Left colon (tissue), 2 donors: ENCODE measurements at regions not wholly inside any gene's neighbourhood (a gene's known extent, or its start where the extent isn't known, plus 50 kb on each side); places are given as distances from the start of the nearest gene placed in this dataset.
"Not testable (repeated sequence)": the region's sequence is repeated elsewhere in the genome, so short reads cannot be mapped to it uniquely, and the experiment has no call there.

Source experiments
- ATAC-seq: fragments of 200-7000 bp; cut with Tn5 transposase; one replicate; pipeline ENCODE4 v1.9.1; 2020; ENCODE audit warnings: mild to moderate bottlenecking, moderate library complexity
- DNase-seq, 2 donors: peaks; one replicate each; pipeline ENCODE4 v3.0.0-alpha.2; 2020
- intact Hi-C, 2 donors: fragments of 100-400 bp; cut with DNase I in 1 of 2; cut with micrococcal nuclease in 1 of 2; formaldehyde crosslinking; loops; one replicate each; pipeline versions ENCODE4 v1.11.2 to v1.14.0; 2022; cut with DNase I, micrococcal nuclease
- donor health status: DM: no; HTN: no; CAD: no.
- donor health status: DM: yes; HTN: yes; CAD: no.

GRCh38 chr3:34584971-34585370 lies 786.5 kb downstream of the PDCD6IP start:
- no peak for DNase-seq
- no peak for ATAC-seq

GRCh38 chr3:34599595-34599994 lies 801.2 kb downstream of the PDCD6IP start:
- intact Hi-C loops, result no loop called here
- ATAC-seq (no peak), DNase-seq (no peak)

More at GRCh38 chr3:34584971-34585370, 786.5 kb downstream of the PDCD6IP start:
- intact Hi-C loops, result no loop called here

GRCh38 chr3:34619990-34620389 lies 821.6 kb downstream of the PDCD6IP start:
- intact Hi-C loops, result no loop called here
- DNase-seq (no peak), ATAC-seq (no peak)

GRCh38 chr3:34626699-34627098 lies 828.3 kb downstream of the PDCD6IP start:
- intact Hi-C loops, result no loop called here
- ATAC-seq, result no peak

GRCh38 chr3:34634939-34635338 lies 836.5 kb downstream of the PDCD6IP start:
- DNase-seq (no peak), ATAC-seq (no peak)
- intact Hi-C loops, result no loop called here

More at GRCh38 chr3:34626699-34627098, 828.3 kb downstream of the PDCD6IP start:
- no peak for DNase-seq

- intact Hi-C loops, result no loop called here
- ATAC-seq, result no peak
- no peak for DNase-seq
These were observed 837.0 kb downstream of the PDCD6IP start for GRCh38 chr3:34635352-34635850.

- DNase-seq (no peak), ATAC-seq (no peak)
- intact Hi-C loops, result no loop called here
These were observed 848.6 kb downstream of the PDCD6IP start for GRCh38 chr3:34646911-34647460.

- ATAC-seq (no peak), DNase-seq (no peak)
- intact Hi-C loops, result no loop called here
These were observed 851.7 kb downstream of the PDCD6IP start for GRCh38 chr3:34650131-34650530.

GRCh38 chr3:34668915-34669314 lies 870.5 kb downstream of the PDCD6IP start:
- intact Hi-C loops, result no loop called here
- no peak for ATAC-seq

GRCh38 chr3:34669490-34669889 lies 871.1 kb downstream of the PDCD6IP start:
- intact Hi-C loops, result no loop called here
- no peak for DNase-seq
- no peak for ATAC-seq

More at GRCh38 chr3:34668915-34669314, 870.5 kb downstream of the PDCD6IP start:
- DNase-seq, result no peak

- ATAC-seq (no peak), DNase-seq (no peak)
- intact Hi-C loops, result no loop called here
These were observed 877.1 kb downstream of the PDCD6IP start for GRCh38 chr3:34675383-34676120.

- DNase-seq (no peak), ATAC-seq (no peak)
- intact Hi-C loops, result no loop called here
These were observed 878.0 kb downstream of the PDCD6IP start for GRCh38 chr3:34676436-34676835.

- DNase-seq (no peak), ATAC-seq (no peak)
- intact Hi-C loops, result no loop called here
These were observed 880.1 kb downstream of the PDCD6IP start for GRCh38 chr3:34678575-34678974.

- ATAC-seq, result not testable (repeated sequence)
These were observed 880.6 kb downstream of the PDCD6IP start for GRCh38 chr3:34679055-34679454.

GRCh38 chr3:34683851-34684250 lies 885.4 kb downstream of the PDCD6IP start:
- ATAC-seq (peak; percentile 68), DNase-seq (peak; percentile 36 to 85)
- intact Hi-C loops, result loop anchor here in 1 of 2 donors (5.0 kb wide), 1 partner anchor 802 kb away; no protein-coding TSS in a partner anchor

More at GRCh38 chr3:34679055-34679454, 880.6 kb downstream of the PDCD6IP start:
- DNase-seq, intact Hi-C loops: not testable (repeated sequence)

- no peak for DNase-seq
- no peak for ATAC-seq
- intact Hi-C loops, result no loop called here
These were observed 888.1 kb downstream of the PDCD6IP start for GRCh38 chr3:34686541-34686940.

GRCh38 chr3:34687671-34688070 lies 889.2 kb downstream of the PDCD6IP start:
- intact Hi-C loops, result no loop called here
- DNase-seq (no peak), ATAC-seq (no peak)

- intact Hi-C loops, result no loop called here
- ATAC-seq, result no peak
These were observed 898.4 kb downstream of the PDCD6IP start for GRCh38 chr3:34696831-34697230.

GRCh38 chr3:34703053-34703452 lies 904.6 kb downstream of the PDCD6IP start:
- ATAC-seq, result no peak
- intact Hi-C loops, result no loop called here
- no peak for DNase-seq

More at GRCh38 chr3:34696831-34697230, 898.4 kb downstream of the PDCD6IP start:
- no peak for DNase-seq

- no peak for ATAC-seq
- intact Hi-C loops, result no loop called here
- DNase-seq, result no peak
These were observed 914.3 kb upstream of the ARPP21 start for GRCh38 chr3:34724916-34725499.
